T-helper 17 cell (primary cell): ENCODE measurements at regions not wholly inside any gene's neighbourhood (a gene's known extent, or its start where the extent isn't known, plus 50 kb on each side); places are given as distances from the start of the nearest gene placed in this dataset.
"Not testable (repeated sequence)": the region's sequence is repeated elsewhere in the genome, so short reads cannot be mapped to it uniquely, and the experiment has no call there.

ENCODE experiments used
- ATAC-seq: fragments of 150-1000 bp; cut with Tn5 transposase; 2 replicates; pipeline ENCODE4 v1.10.0; 2021; ENCODE audit warnings: mild to moderate bottlenecking, moderate library complexity
- DNase-seq, 3 donors: peaks; one replicate each; pipeline versions ENCODE4 v3.0.0 to v3.0.0-alpha.2; 2020 to 2021
- H3K9me3 ChIP-seq: one replicate; pipeline ENCODE4 v1.7.0; 2013; ENCODE audit warnings: low read length, mild to moderate bottlenecking; ENCODE audit not compliant: control insufficient read depth, poor library complexity, severe bottlenecking
- H3K27ac Mint-ChIP-seq: one replicate; pipeline ENCODE4 v1.8.0; 2022; ENCODE audit warnings: mild to moderate bottlenecking, moderate library complexity, mixed read lengths
- H3K27me3 Mint-ChIP-seq: one replicate; pipeline ENCODE4 v1.8.0; 2022; ENCODE audit warnings: mixed read lengths
- H3K36me3 Mint-ChIP-seq: one replicate; pipeline ENCODE4 v1.8.0; 2022; ENCODE audit warnings: low read depth, mixed read lengths
- H3K4me1 Mint-ChIP-seq: one replicate; pipeline ENCODE4 v1.8.0; 2022; ENCODE audit warnings: mild to moderate bottlenecking, mixed read lengths
- H3K4me3 Mint-ChIP-seq: one replicate; pipeline ENCODE4 v1.8.0; 2022; ENCODE audit warnings: mild to moderate bottlenecking, moderate library complexity, mixed read lengths

DNA sequence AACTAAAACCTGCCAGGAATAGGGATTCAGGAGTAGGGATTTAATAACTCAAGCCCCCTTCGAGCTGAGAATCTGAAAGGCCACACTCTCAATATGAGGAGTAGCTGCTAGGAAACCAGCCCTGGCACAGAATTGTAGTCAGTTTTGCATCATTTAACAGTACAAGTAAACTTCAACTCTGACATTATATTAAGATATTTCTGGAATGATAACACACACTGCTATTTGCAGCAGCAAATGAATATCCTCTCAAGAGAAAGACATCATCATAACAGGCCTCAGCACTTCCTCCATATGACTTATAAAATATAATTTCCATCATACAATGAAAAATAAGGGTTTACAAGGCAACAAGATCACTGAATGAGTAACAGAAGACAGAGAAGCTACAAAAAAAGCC lies 138.2 kb upstream of the RFX3 start:
- H3K9me3 ChIP-seq = no peaks in the 10 kb centered on the region
- no peaks in the 10 kb centered on the region for H3K27me3 Mint-ChIP-seq
- no peak for ATAC-seq
- peaks cover 2% of the 10 kb centered on the region for H3K4me1 Mint-ChIP-seq
- DNase-seq = no peak
- H3K36me3 Mint-ChIP-seq = peaks cover 5% of the 10 kb centered on the region
- H3K27ac Mint-ChIP-seq = no peak overlapping the region
- H3K4me3 Mint-ChIP-seq = no peak overlapping the region

DNA sequence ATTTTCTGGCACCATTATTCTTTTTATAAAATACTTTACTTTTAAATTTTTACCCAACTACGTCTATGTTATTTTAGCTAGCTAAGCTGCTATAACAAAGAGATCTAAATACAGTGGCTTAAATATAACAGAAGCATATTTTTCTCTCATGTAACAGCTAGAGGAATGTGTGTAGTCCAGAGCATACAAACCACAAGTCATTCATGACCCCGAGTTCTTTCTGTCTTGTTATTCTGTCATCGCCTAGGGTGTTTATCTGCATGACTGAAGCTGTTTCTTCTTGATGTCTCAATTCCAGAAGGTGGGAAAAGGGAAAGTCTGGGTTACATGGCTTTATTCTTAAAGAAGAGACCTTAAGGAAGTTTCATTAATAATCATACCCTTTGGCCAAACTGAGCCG lies 136.9 kb upstream of the RFX3 start:
- no peaks in the 10 kb centered on the region for H3K27me3 Mint-ChIP-seq
- H3K9me3 ChIP-seq = no peaks in the 10 kb centered on the region
- DNase-seq (no peak), ATAC-seq (no peak)
- peaks cover 2% of the 10 kb centered on the region for H3K4me1 Mint-ChIP-seq
- peaks cover 5% of the 10 kb centered on the region for H3K36me3 Mint-ChIP-seq
- no peak overlapping the region for H3K4me3 Mint-ChIP-seq
- H3K27ac Mint-ChIP-seq = no peak overlapping the region

DNA sequence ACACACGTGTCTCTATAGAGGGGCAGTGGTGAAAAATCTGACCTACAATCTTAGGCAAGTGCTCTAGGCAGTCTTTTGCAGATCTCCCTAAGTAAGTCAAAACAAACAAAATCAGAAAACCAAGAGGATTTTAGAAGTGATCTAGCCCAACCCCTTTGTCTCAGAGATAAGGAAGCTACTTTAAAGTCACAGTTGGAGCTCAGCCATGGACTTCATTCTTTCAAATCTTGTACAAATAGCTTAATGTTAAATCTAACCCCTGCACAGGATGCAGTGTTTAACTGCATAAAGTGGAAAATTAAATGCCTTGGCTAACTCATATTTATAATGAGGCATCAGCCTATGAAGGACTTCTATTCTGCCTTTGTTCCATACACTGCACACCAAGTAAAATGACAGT lies 135.1 kb upstream of the RFX3 start:
- DNase-seq (no peak), ATAC-seq (no peak)
- Mint-ChIP-seq H3K27ac (no peak overlapping the region), H3K4me1 (peaks cover 2% of the 10 kb centered on the region), H3K4me3 (no peak overlapping the region), H3K27me3 (no peaks in the 10 kb centered on the region), H3K36me3 (peaks cover 5% of the 10 kb centered on the region)
- H3K9me3 ChIP-seq = no peaks in the 10 kb centered on the region

DNA sequence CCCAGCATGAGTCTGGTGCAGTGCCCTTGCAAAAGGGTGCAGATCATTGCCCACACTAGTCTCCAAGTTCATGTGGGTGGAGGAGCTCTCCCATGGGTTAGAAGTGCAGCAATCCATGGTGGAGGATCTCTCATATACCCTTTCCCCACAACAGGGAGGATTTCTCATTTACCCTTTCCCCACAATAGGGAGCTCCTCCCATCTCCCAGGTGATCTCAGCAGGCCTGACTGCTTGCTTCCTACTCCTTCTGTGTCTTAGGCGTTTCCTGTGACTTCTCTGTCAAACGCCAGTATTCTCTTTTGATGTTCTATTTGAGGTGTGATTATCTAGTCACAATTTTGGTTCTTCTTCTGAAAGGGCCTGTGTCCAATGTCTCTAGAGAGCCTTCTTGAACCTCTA lies 133.8 kb upstream of the RFX3 start:
- Mint-ChIP-seq H3K4me1 (peaks cover 2% of the 10 kb centered on the region), H3K4me3 (no peak overlapping the region), H3K27ac (no peak overlapping the region), H3K36me3 (peaks cover 5% of the 10 kb centered on the region), H3K27me3 (no peaks in the 10 kb centered on the region)
- no peaks in the 10 kb centered on the region for H3K9me3 ChIP-seq
- no peak for DNase-seq
- ATAC-seq = no peak

DNA sequence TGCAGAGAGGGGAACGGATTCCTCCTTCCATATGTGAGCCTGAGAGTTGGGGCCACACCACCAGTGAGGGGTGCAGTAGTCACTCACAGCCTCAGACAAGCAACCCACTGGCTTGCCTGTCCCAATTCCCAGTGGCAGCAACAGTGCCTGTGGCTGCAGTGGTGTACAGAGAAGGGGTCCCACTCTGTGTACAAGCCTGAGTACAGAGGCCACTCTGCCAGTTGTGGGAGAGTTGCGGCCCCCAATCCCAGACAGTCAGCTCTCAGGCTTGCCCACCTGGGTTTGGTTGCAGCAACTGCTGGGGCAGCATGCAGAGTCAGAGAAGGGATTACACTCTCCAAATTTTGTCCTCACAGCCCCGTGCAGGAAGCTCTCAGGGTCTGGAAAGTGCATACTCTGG lies 133.2 kb upstream of the RFX3 start:
- no peak overlapping the region for H3K27ac Mint-ChIP-seq
- DNase-seq = no peak
- H3K36me3 Mint-ChIP-seq = peaks cover 2% of the 10 kb centered on the region
- H3K9me3 ChIP-seq = no peaks in the 10 kb centered on the region
- peaks cover 2% of the 10 kb centered on the region for H3K4me1 Mint-ChIP-seq
- ATAC-seq = no peak
- no peaks in the 10 kb centered on the region for H3K27me3 Mint-ChIP-seq
- no peak overlapping the region for H3K4me3 Mint-ChIP-seq

DNA sequence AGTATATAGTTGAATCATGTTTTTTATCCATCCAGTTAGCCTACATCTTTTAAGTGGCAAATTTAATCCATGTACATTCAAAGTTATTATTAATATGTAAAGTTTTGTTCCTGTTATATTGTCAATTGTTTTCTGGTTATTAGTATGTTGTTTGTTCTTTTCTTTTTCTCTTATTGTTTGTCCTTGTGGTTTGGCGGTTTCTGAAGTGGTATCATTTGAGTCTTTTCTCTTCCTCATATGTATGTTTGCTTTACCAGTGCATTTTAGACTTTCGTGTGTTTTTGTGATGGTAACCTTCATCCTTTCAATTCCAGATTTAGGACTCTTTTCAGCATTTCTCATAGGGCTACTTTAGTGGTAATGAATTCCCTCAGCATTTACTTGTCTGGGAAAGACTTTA lies 130.4 kb upstream of the RFX3 start:
- H3K36me3 Mint-ChIP-seq = no peaks in the 10 kb centered on the region
- ATAC-seq = no peak

DNA sequence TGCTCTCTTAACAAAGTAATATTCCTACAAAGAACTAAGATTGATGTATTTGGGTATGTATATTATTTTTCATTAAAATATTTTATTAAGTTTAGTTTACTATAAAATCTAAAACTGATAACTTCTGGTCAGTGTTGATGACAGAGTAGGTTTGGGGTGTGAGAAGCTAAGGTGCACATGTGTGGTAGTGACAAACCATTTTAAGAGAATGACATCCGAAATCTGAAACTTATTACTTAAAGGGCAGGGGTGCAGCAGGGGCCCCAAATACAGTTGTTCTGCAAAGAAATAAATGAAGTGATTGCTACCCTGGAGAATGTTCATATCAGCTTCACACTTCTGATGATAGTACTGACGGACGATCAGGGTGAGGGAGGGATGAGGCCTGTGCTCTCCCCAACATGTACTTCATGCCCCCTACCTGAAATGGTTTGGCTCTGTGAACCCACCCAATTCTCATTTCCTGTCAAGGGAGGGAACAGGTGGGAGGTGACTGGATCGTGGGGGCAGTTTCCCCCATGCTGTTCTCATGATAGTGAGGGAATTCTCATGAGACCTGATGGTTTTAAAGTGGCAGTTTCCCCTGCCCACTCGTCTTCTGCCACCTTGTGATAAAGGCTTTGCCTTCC lies 125.3 kb upstream of the RFX3 start:
- no peaks in the 10 kb centered on the region for H3K4me1 Mint-ChIP-seq
- no peak overlapping the region for H3K4me3 Mint-ChIP-seq
- ATAC-seq (no peak), DNase-seq (no peak)
- H3K9me3 ChIP-seq = no peaks in the 10 kb centered on the region
- H3K27ac Mint-ChIP-seq = no peak overlapping the region
- no peaks in the 10 kb centered on the region for H3K36me3 Mint-ChIP-seq
- H3K27me3 Mint-ChIP-seq = no peaks in the 10 kb centered on the region

More for the DNA sequence above, 130.4 kb upstream of the RFX3 start:
- H3K4me1 Mint-ChIP-seq = no peaks in the 10 kb centered on the region
- H3K4me3 Mint-ChIP-seq = no peak overlapping the region
- no peaks in the 10 kb centered on the region for H3K27me3 Mint-ChIP-seq
- no peak for DNase-seq
- no peaks in the 10 kb centered on the region for H3K9me3 ChIP-seq
- H3K27ac Mint-ChIP-seq = no peak overlapping the region

DNA sequence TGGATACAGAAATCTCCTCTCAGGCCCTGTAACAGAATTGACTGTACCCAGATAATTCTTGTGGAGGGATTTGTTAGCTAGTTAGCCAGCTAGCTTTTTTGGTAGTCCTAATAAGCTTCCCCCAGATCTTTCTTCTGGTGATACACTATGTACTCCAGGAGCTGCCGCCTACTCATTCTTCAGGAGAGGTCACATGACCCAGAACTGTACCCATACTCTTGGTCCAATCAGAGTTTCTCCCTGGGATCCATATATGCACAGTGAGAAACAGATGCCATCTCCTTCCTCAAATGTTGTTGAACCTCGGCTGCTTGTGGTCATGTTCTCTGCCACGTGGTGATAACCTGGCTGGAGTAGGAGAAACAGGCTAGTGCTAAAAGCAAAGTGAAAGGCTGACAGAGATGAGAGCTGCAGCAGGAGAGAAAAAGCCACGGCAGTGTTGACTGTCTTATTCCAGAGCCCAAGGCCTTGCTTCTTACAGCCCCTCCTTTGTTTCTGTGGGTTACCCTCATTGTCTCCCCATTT lies 123.0 kb upstream of the RFX3 start:
- no peaks in the 10 kb centered on the region for H3K27me3 Mint-ChIP-seq
- no peak for ATAC-seq
- H3K4me1 Mint-ChIP-seq = no peaks in the 10 kb centered on the region
- H3K4me3 Mint-ChIP-seq = no peak overlapping the region
- H3K36me3 Mint-ChIP-seq = no peaks in the 10 kb centered on the region
- no peaks in the 10 kb centered on the region for H3K9me3 ChIP-seq
- DNase-seq = no peak
- H3K27ac Mint-ChIP-seq = no peak overlapping the region

DNA sequence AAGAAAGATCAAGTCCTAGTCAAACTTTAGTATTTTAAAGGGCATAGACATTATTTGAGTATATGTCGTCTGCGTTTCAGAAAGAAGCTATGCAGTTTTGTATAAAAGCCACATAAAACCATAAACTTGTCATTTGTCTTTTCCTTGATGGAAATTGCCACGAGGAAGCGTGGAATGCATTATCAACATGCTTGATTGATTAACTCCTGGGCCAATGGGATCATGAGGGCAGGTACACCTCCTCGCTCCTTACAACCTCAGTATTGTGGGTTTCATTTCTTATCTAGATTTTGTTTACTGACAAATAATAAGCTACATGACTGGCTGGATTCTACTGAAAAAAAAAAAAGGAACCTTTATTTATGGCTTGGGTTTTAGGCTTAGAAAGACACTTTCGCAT lies 122.5 kb upstream of the RFX3 start:
- no peaks in the 10 kb centered on the region for H3K9me3 ChIP-seq
- no peak overlapping the region for H3K27ac Mint-ChIP-seq
- no peak for ATAC-seq
- no peak overlapping the region for H3K4me3 Mint-ChIP-seq
- no peak for DNase-seq
- no peaks in the 10 kb centered on the region for H3K27me3 Mint-ChIP-seq
- H3K36me3 Mint-ChIP-seq = no peaks in the 10 kb centered on the region
- no peaks in the 10 kb centered on the region for H3K4me1 Mint-ChIP-seq

DNA sequence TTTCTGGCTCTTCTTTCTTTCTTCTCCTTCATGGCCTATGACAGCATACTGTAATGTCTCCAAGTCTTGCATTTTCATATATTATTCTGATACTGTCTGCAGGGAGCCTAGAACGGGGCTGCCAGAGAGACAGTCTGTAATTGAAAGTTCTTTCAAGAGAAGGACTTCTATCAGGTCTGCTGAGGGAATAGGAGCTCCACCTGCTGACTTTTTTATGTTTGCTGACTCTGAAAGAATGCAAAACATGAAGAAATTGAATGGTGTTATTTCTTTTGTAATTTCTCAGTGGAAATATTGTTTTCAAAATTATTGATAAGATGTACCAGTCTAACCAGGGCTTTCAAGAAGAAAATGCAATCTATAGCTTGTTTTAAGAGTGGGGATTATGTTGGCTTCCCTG lies 121.9 kb upstream of the RFX3 start:
- H3K4me3 Mint-ChIP-seq = no peak overlapping the region
- no peak for ATAC-seq
- H3K4me1 Mint-ChIP-seq = no peaks in the 10 kb centered on the region

DNA sequence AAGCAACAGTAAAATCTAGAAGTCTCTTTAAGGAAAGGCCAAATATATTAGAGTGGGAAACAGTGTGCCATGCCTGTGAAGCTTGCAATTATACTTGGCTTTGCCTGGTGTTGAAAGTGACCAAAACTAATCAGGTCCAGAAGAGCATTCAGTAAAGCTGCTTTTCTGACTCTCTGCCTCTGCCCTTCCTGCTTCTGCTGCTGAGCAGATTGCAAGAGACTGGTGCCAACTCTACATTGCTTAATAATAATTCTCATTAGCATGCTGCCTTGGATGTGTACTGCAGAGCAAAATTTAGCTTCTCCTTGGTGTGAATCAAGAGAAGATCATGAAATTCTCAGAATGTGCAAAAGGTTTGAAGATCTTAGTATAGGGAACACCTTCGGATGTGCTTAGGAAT lies 120.4 kb upstream of the RFX3 start:
- Mint-ChIP-seq H3K36me3 (no peaks in the 10 kb centered on the region), H3K27me3 (no peaks in the 10 kb centered on the region), H3K27ac (no peak overlapping the region), H3K4me3 (no peak overlapping the region), H3K4me1 (no peaks in the 10 kb centered on the region)
- H3K9me3 ChIP-seq = no peaks in the 10 kb centered on the region
- DNase-seq (no peak), ATAC-seq (no peak)

More for the DNA sequence above, 121.9 kb upstream of the RFX3 start:
- Mint-ChIP-seq H3K36me3 (no peaks in the 10 kb centered on the region), H3K27me3 (no peaks in the 10 kb centered on the region), H3K27ac (no peak overlapping the region)
- no peak for DNase-seq
- H3K9me3 ChIP-seq = no peaks in the 10 kb centered on the region

DNA sequence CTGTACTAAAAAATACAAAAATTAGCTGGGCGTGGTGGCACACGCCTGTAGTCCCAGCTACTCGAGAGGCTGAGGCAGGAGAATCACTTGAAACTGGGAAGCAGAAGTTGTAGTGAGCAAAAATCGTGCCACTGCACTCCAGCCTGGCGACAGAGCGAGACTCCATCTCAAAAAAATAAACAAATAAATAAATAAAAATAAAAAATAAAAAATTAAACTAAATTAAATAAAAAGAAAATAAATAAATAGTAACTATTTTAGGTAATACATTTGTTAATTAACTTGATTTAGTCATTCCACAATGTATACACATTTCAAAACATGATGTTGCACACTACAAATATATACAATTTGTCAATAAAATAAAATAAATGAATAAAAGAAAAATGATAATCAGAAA lies 116.3 kb upstream of the RFX3 start:
- H3K27me3 Mint-ChIP-seq, ATAC-seq, H3K27ac Mint-ChIP-seq, DNase-seq, H3K36me3 Mint-ChIP-seq, H3K4me1 Mint-ChIP-seq, H3K9me3 ChIP-seq, H3K4me3 Mint-ChIP-seq: not testable (repeated sequence)

DNA sequence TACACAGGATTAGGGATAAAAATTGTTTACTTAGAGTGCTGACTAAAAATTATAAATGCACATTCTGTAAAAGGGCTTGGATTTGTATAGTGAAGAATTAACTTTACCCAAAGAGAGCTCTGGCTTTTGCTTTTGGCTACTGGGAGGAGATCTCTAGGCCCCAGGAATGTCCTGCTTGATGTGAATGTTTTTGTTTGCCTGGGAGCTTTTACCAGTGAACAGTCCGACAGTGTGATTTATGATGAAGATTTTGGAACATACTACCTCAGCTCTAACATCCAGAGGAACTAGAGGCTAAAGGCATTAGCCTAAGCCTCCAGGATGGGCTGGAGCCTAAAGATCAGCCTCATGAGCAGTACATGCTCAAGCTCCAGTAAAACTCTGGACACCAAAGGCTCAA lies 103.7 kb upstream of the RFX3 start:
- Mint-ChIP-seq H3K27me3 (no peaks in the 10 kb centered on the region), H3K27ac (no peak overlapping the region), H3K36me3 (peaks cover 2% of the 10 kb centered on the region), H3K4me3 (no peak overlapping the region), H3K4me1 (peaks cover 3% of the 10 kb centered on the region)
- no peak for DNase-seq
- H3K9me3 ChIP-seq = no peaks in the 10 kb centered on the region
- no peak for ATAC-seq

DNA sequence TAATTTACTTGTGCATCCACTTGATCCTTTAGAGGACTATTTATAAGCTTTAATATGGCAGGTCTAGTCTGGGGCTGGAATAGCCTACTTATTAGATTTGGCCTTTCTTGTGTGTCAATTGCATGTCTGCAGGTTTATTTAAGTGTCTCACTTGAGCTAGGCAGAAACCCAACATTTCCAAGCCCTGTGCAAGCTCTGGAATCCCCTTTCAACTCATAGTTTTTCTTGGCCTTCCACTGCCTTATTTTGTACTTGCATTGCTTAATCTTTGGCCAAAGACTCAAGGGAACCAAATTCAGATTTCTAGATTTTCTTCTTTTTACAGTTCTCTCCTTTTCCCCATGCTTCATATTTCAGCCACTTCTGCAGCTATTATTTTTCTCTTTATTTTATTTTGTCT lies 102.4 kb upstream of the RFX3 start:
- ATAC-seq (no peak), DNase-seq (no peak)
- H3K4me1 Mint-ChIP-seq = peaks cover 3% of the 10 kb centered on the region
- H3K36me3 Mint-ChIP-seq = peaks cover 2% of the 10 kb centered on the region
- H3K27me3 Mint-ChIP-seq = no peaks in the 10 kb centered on the region
- no peak overlapping the region for H3K4me3 Mint-ChIP-seq
- H3K27ac Mint-ChIP-seq = no peak overlapping the region
- H3K9me3 ChIP-seq = no peaks in the 10 kb centered on the region
